ENCODE measurements at regions not wholly inside any gene's neighbourhood (a gene's known extent, or its start where the extent isn't known, plus 50 kb on each side); places are given as distances from the start of the nearest gene placed in this dataset.

DNA sequence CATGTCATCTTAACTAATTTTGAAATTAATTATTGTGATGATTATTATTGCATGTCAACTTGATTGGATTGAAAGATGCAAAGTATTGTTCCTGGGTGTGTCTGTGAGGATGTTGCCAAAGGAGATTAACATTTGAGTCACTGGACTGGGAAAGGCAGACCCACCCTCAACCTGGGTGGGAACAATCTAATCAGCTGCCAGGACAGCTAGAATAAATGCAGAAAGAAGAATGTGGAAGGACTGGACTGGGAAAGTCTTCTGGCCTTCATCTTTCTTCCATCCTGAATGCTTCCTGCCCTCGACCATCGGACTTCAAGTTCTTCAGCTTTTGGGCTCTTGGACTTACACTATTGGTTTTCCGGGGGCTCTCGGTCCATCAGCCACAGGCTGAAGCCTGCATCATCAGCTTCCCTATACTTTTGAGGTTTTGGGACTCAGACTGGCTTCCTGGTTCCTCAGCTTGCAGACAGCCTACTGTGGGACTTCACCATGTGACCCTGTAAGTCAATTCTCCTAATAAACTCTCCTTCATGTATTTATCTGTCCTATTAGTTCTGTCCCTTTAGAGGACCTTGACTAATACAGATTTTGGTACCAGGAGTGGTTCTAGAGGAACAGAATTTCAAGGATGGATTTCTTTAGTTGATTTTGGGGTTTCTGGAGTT lies 959.8 kb downstream of the ANKRD7 start:
- Histone ChIP-seq H2AFZ (ENCODE audit: low read length) (no peak overlapping the region), H3K9me3 (ENCODE audit: low read length) (no peaks in the 10 kb centered on the region), H3K4me1 (ENCODE audit: low read length) (no peaks in the 10 kb centered on the region), H3K36me3 (ENCODE audit: insufficient read depth, low read length) (no peaks in the 10 kb centered on the region), H3K4me3 (ENCODE audit: low read length) (no peak overlapping the region), H3K9ac (ENCODE audit: low read length) (no peak overlapping the region), H3K27ac (ENCODE audit: low read length) (no peak overlapping the region), H4K20me1 (ENCODE audit: insufficient read depth, low read depth, low read length) (no peaks in the 10 kb centered on the region), H3K27me3 (ENCODE audit: low read length) (no peaks in the 10 kb centered on the region), H3K79me2 (ENCODE audit: low read length) (no peaks in the 10 kb centered on the region), H3K4me2 (ENCODE audit: low read depth, low read length, poor library complexity, severe bottlenecking) (no peak overlapping the region), H3K9me2 (replicated peaks; ENCODE audit: insufficient read depth, low read length) (peaks cover 3% of the 10 kb centered on the region; the same call in 1 of the 2 replicates)
- DNase-seq: no peak

GRCh38 chr7:119196183-119196582 lies 971.7 kb downstream of the ANKRD7 start:
- Histone ChIP-seq H2AFZ (ENCODE audit: low read length) (no peak overlapping the region), H4K20me1 (ENCODE audit: insufficient read depth, low read depth, low read length) (no peaks in the 10 kb centered on the region), H3K9me2 (replicated peaks; ENCODE audit: insufficient read depth, low read length) (no peaks in the 10 kb centered on the region), H3K4me3 (ENCODE audit: low read length) (no peak overlapping the region), H3K9me3 (ENCODE audit: low read length) (no peaks in the 10 kb centered on the region), H3K4me2 (ENCODE audit: low read depth, low read length, poor library complexity, severe bottlenecking) (no peak overlapping the region), H3K9ac (ENCODE audit: low read length) (no peak overlapping the region), H3K27me3 (ENCODE audit: low read length) (no peaks in the 10 kb centered on the region), H3K4me1 (ENCODE audit: low read length) (no peaks in the 10 kb centered on the region), H3K27ac (ENCODE audit: low read length) (no peak overlapping the region), H3K79me2 (ENCODE audit: low read length) (no peaks in the 10 kb centered on the region), H3K36me3 (ENCODE audit: insufficient read depth, low read length) (no peaks in the 10 kb centered on the region)
- DNase-seq: no peak

GRCh38 chr7:119197172-119197876 lies 972.8 kb downstream of the ANKRD7 start:
- H3K27ac ChIP-seq (ENCODE audit: low read length): no peak overlapping the region
- no peak overlapping the region for H3K4me2 ChIP-seq (ENCODE audit: low read depth, low read length, poor library complexity, severe bottlenecking)

DNA sequence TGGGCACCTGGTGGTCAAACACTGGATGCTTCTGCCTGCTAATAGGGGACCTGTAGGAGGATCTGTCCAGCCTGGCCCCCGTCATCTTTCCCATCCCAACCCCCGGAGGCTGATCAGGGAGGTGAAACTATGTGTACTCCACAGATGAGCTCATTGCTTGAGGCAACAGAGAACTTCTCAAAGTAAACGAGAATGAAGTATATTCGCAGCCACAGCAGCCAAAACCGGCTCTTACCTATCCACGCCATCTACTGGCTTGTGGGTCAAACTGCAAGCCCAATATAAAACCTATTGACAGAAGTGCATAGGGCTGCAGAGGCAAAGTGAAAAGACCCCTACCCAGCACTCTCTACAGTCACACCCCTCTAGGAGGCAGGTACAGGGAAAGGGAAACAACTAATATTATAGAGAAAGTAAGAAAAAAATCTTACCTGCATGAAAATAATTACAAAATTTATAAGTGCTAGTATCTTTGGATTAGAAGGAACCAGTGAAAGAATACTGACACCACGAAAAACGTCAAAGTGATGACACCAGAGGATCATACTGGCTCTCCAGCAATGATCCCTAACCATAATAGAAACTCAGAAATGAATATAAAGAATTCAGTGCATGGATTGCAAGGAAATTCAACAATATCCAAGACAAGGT lies 973.5 kb downstream of the ANKRD7 start:
- Histone ChIP-seq H3K4me1 (ENCODE audit: low read length) (no peaks in the 10 kb centered on the region), H3K9ac (ENCODE audit: low read length) (no peak overlapping the region), H3K36me3 (ENCODE audit: insufficient read depth, low read length) (no peaks in the 10 kb centered on the region), H3K9me3 (ENCODE audit: low read length) (no peaks in the 10 kb centered on the region), H3K27me3 (ENCODE audit: low read length) (no peaks in the 10 kb centered on the region), H3K27ac (ENCODE audit: low read length) (no peak overlapping the region), H4K20me1 (ENCODE audit: insufficient read depth, low read depth, low read length) (no peaks in the 10 kb centered on the region), H3K4me3 (ENCODE audit: low read length) (no peak overlapping the region), H3K4me2 (ENCODE audit: low read depth, low read length, poor library complexity, severe bottlenecking) (no peak overlapping the region), H3K9me2 (replicated peaks; ENCODE audit: insufficient read depth, low read length) (no peaks in the 10 kb centered on the region), H3K79me2 (ENCODE audit: low read length) (no peaks in the 10 kb centered on the region), H2AFZ (ENCODE audit: low read length) (no peak overlapping the region)
- peak; percentile 78 for DNase-seq

More at GRCh38 chr7:119197172-119197876, 972.8 kb downstream of the ANKRD7 start:
- Histone ChIP-seq H3K79me2 (ENCODE audit: low read length) (no peaks in the 10 kb centered on the region), H3K36me3 (ENCODE audit: insufficient read depth, low read length) (no peaks in the 10 kb centered on the region), H3K9ac (ENCODE audit: low read length) (no peak overlapping the region), H3K4me3 (ENCODE audit: low read length) (no peak overlapping the region), H3K9me3 (ENCODE audit: low read length) (no peaks in the 10 kb centered on the region), H3K9me2 (replicated peaks; ENCODE audit: insufficient read depth, low read length) (no peaks in the 10 kb centered on the region), H3K4me1 (ENCODE audit: low read length) (no peaks in the 10 kb centered on the region), H4K20me1 (ENCODE audit: insufficient read depth, low read depth, low read length) (no peaks in the 10 kb centered on the region), H2AFZ (ENCODE audit: low read length) (no peak overlapping the region), H3K27me3 (ENCODE audit: low read length) (no peaks in the 10 kb centered on the region)
- DNase-seq: no peak

DNA sequence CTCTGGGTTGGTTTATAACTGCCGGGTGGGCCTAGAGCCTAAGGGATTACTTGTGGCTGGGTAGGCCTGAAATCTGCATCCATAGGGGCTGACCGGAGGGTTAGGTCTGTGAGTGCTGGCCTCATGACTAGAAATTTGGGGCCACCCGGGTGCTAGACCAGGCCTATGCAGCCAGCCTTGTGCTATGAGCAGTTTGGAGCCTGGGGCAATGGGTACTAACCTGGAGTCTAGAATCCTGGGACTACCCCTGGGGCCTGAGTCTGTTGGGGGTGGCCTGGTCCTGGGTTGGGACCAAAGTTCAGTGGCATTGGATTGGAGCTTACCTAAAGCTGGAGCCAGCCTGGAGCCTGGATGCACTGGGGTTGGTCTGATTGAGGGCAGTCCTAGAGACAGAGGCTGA lies 995.2 kb downstream of the ANKRD7 start:
- Histone ChIP-seq H3K9ac (ENCODE audit: low read length) (no peak overlapping the region), H3K4me2 (ENCODE audit: low read depth, low read length, poor library complexity, severe bottlenecking) (no peak overlapping the region), H3K79me2 (ENCODE audit: low read length) (no peaks in the 10 kb centered on the region), H3K4me1 (ENCODE audit: low read length) (no peaks in the 10 kb centered on the region), H3K27ac (ENCODE audit: low read length) (no peak overlapping the region), H3K27me3 (ENCODE audit: low read length) (no peaks in the 10 kb centered on the region), H4K20me1 (ENCODE audit: insufficient read depth, low read depth, low read length) (no peaks in the 10 kb centered on the region), H2AFZ (ENCODE audit: low read length) (no peak overlapping the region), H3K4me3 (ENCODE audit: low read length) (no peak overlapping the region), H3K36me3 (ENCODE audit: insufficient read depth, low read length) (no peaks in the 10 kb centered on the region), H3K9me3 (ENCODE audit: low read length) (peaks cover 14% of the 10 kb centered on the region), H3K9me2 (replicated peaks; ENCODE audit: insufficient read depth, low read length) (no peaks in the 10 kb centered on the region)
- no peak for DNase-seq

DNA sequence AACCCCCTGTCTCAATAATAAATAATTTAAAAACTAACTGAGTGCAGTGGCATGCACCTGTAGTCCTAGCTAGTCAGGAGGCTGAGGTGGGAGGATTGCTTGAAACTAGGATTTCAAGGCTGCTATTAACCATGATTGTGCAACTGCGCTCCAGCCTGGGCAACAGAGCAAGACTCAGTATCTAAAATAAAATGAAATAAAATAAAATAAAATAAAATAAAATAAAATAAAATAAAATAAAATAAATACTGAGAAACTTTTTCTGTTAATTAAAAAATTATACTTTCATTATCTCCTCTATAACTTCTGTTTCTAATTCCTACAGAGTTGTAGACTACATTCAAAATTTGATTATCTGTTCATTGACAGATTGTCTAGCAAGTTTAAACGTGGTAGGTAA lies 999.4 kb downstream of the ANKRD7 start:
- Histone ChIP-seq H3K9me3 (ENCODE audit: low read length) (peaks cover 11% of the 10 kb centered on the region), H4K20me1 (ENCODE audit: insufficient read depth, low read depth, low read length) (no peaks in the 10 kb centered on the region), H3K4me2 (ENCODE audit: low read depth, low read length, poor library complexity, severe bottlenecking) (no peak overlapping the region), H3K27me3 (ENCODE audit: low read length) (no peaks in the 10 kb centered on the region), H3K9me2 (replicated peaks; ENCODE audit: insufficient read depth, low read length) (no peaks in the 10 kb centered on the region), H3K36me3 (ENCODE audit: insufficient read depth, low read length) (no peaks in the 10 kb centered on the region), H3K4me1 (ENCODE audit: low read length) (no peaks in the 10 kb centered on the region), H3K27ac (ENCODE audit: low read length) (no peak overlapping the region), H2AFZ (ENCODE audit: low read length) (no peak overlapping the region), H3K9ac (ENCODE audit: low read length) (no peak overlapping the region), H3K79me2 (ENCODE audit: low read length) (no peaks in the 10 kb centered on the region), H3K4me3 (ENCODE audit: low read length) (no peak overlapping the region)
- DNase-seq: no peak

GRCh38 chr7:119228482-119228881 lies 1004.0 kb downstream of the ANKRD7 start:
- Histone ChIP-seq H3K27ac (ENCODE audit: low read length) (no peak overlapping the region), H4K20me1 (ENCODE audit: insufficient read depth, low read depth, low read length) (no peaks in the 10 kb centered on the region), H2AFZ (ENCODE audit: low read length) (no peak overlapping the region), H3K9me3 (ENCODE audit: low read length) (peaks cover 13% of the 10 kb centered on the region), H3K4me3 (ENCODE audit: low read length) (no peak overlapping the region), H3K36me3 (ENCODE audit: insufficient read depth, low read length) (no peaks in the 10 kb centered on the region), H3K9me2 (replicated peaks; ENCODE audit: insufficient read depth, low read length) (no peaks in the 10 kb centered on the region), H3K4me2 (ENCODE audit: low read depth, low read length, poor library complexity, severe bottlenecking) (no peak overlapping the region), H3K9ac (ENCODE audit: low read length) (no peak overlapping the region), H3K4me1 (ENCODE audit: low read length) (no peaks in the 10 kb centered on the region), H3K79me2 (ENCODE audit: low read length) (no peaks in the 10 kb centered on the region), H3K27me3 (ENCODE audit: low read length) (no peaks in the 10 kb centered on the region)
- DNase-seq: no peak

GRCh38 chr7:119232091-119232490 lies 1007.6 kb downstream of the ANKRD7 start:
- Histone ChIP-seq H3K36me3 (ENCODE audit: insufficient read depth, low read length) (no peaks in the 10 kb centered on the region), H3K79me2 (ENCODE audit: low read length) (no peaks in the 10 kb centered on the region), H2AFZ (ENCODE audit: low read length) (no peak overlapping the region), H3K9ac (ENCODE audit: low read length) (no peak overlapping the region), H4K20me1 (ENCODE audit: insufficient read depth, low read depth, low read length) (no peaks in the 10 kb centered on the region), H3K4me3 (ENCODE audit: low read length) (no peak overlapping the region), H3K9me2 (replicated peaks; ENCODE audit: insufficient read depth, low read length) (no peaks in the 10 kb centered on the region), H3K4me2 (ENCODE audit: low read depth, low read length, poor library complexity, severe bottlenecking) (no peak overlapping the region), H3K27ac (ENCODE audit: low read length) (no peak overlapping the region), H3K4me1 (ENCODE audit: low read length) (no peaks in the 10 kb centered on the region), H3K27me3 (ENCODE audit: low read length) (no peaks in the 10 kb centered on the region), H3K9me3 (ENCODE audit: low read length) (peaks cover 19% of the 10 kb centered on the region)
- DNase-seq: no peak
